ENCODE measurements at regions not wholly inside any gene's neighbourhood (a gene's known extent, or its start where the extent isn't known, plus 50 kb on each side); places are given as distances from the start of the nearest gene placed in this dataset.
"Not testable (repeated sequence)": the region's sequence is repeated elsewhere in the genome, so short reads cannot be mapped to it uniquely, and the experiment has no call there.

- DNase-seq (ENCODE audit: low read depth): no peak
These were observed 52.6 kb upstream of the SP8 start for GRCh38 chr7:20839196-20839735.

GRCh38 chr7:20839987-20840386, 53.3 kb upstream of the SP8 start:
- DNase-seq (ENCODE audit: low read depth): no peak

- DNase-seq (ENCODE audit: low read depth): no peak
These were observed 60.1 kb upstream of the SP8 start for GRCh38 chr7:20846791-20847190.

- no peak for DNase-seq (ENCODE audit: low read depth)
These were observed 72.3 kb upstream of the SP8 start for GRCh38 chr7:20858951-20859350.

- DNase-seq (ENCODE audit: low read depth): no peak
These were observed 74.8 kb upstream of the SP8 start for GRCh38 chr7:20861468-20861867.

- DNase-seq (ENCODE audit: low read depth): no peak
These were observed 75.9 kb upstream of the SP8 start for GRCh38 chr7:20862554-20862953.

GRCh38 chr7:20864221-20864620, 77.5 kb upstream of the SP8 start:
- no peak for DNase-seq (ENCODE audit: low read depth)

- no peak for DNase-seq (ENCODE audit: low read depth)
These were observed 79.0 kb upstream of the SP8 start for GRCh38 chr7:20865684-20866083.

GRCh38 chr7:20870977-20871376, 84.3 kb upstream of the SP8 start:
- no peak for DNase-seq (ENCODE audit: low read depth)

GRCh38 chr7:20892776-20893175, 106.1 kb upstream of the SP8 start:
- no peak for DNase-seq (ENCODE audit: low read depth)

GRCh38 chr7:20894806-20895205, 108.1 kb upstream of the SP8 start:
- DNase-seq (ENCODE audit: low read depth): no peak

GRCh38 chr7:20895563-20895962, 108.9 kb upstream of the SP8 start:
- peak; percentile 1 for DNase-seq (ENCODE audit: low read depth)

GRCh38 chr7:20896996-20897395, 110.3 kb upstream of the SP8 start:
- DNase-seq (ENCODE audit: low read depth): no peak

- no peak for DNase-seq (ENCODE audit: low read depth)
These were observed 120.2 kb upstream of the SP8 start for GRCh38 chr7:20906801-20907453.

- DNase-seq (ENCODE audit: low read depth): no peak
These were observed 124.4 kb upstream of the SP8 start for GRCh38 chr7:20911081-20911480.

GRCh38 chr7:20913853-20914252, 127.2 kb upstream of the SP8 start:
- no peak for DNase-seq (ENCODE audit: low read depth)

- no peak for DNase-seq (ENCODE audit: low read depth)
These were observed 129.6 kb upstream of the SP8 start for GRCh38 chr7:20916311-20916710.

GRCh38 chr7:20917603-20918002, 130.9 kb upstream of the SP8 start:
- no peak for DNase-seq (ENCODE audit: low read depth)

- DNase-seq (ENCODE audit: low read depth): no peak
These were observed 131.5 kb upstream of the SP8 start for GRCh38 chr7:20918156-20918555.

- DNase-seq (ENCODE audit: low read depth): not testable (repeated sequence)
These were observed 140.5 kb upstream of the SP8 start for GRCh38 chr7:20927178-20927577.

- no peak for DNase-seq (ENCODE audit: low read depth)
These were observed 141.3 kb upstream of the SP8 start for GRCh38 chr7:20927976-20928375.

- no peak for DNase-seq (ENCODE audit: low read depth)
These were observed 142.5 kb upstream of the SP8 start for GRCh38 chr7:20929199-20929598.

- DNase-seq (ENCODE audit: low read depth): no peak
These were observed 145.1 kb upstream of the SP8 start for GRCh38 chr7:20931739-20932138.

GRCh38 chr7:20932785-20933527, 146.3 kb upstream of the SP8 start:
- no peak for DNase-seq (ENCODE audit: low read depth)
